ENCODE measurements at regions not wholly inside any gene's neighbourhood (a gene's known extent, or its start where the extent isn't known, plus 50 kb on each side); places are given as distances from the start of the nearest gene placed in this dataset.

- DNase-seq (ENCODE audit: low read depth), result no peak
- no peak for TF ChIP-seq CTCF (IDR thresholded peaks at IDR 0.05; ENCODE audit: control insufficient read depth, extremely low read depth, insufficient read depth)
- H3K4me3 ChIP-seq (ENCODE audit: low read depth, low read length), result no peak overlapping the region
Observed at GRCh38 chr10:29026802-29027580, 261.9 kb upstream of the LYZL1 start.

- H3K4me3 ChIP-seq (ENCODE audit: low read depth, low read length), result no peak overlapping the region
- no peak for DNase-seq (ENCODE audit: low read depth)
- TF ChIP-seq CTCF (IDR thresholded peaks at IDR 0.05; ENCODE audit: control insufficient read depth, extremely low read depth, insufficient read depth), result no peak
Observed at GRCh38 chr10:29028486-29028885, 260.4 kb upstream of the LYZL1 start.

GRCh38 chr10:29030900-29031299 is 258.0 kb upstream of the LYZL1 start:
- TF ChIP-seq CTCF (IDR thresholded peaks at IDR 0.05; ENCODE audit: control insufficient read depth, extremely low read depth, insufficient read depth), result no peak
- H3K4me3 ChIP-seq (ENCODE audit: low read depth, low read length), result no peak overlapping the region

GRCh38 chr10:29032169-29032568 is 256.7 kb upstream of the LYZL1 start:
- no peak for DNase-seq (ENCODE audit: low read depth)
- H3K4me3 ChIP-seq (ENCODE audit: low read depth, low read length), result no peak overlapping the region
- TF ChIP-seq CTCF (IDR thresholded peaks at IDR 0.05; ENCODE audit: control insufficient read depth, extremely low read depth, insufficient read depth), result no peak

More at GRCh38 chr10:29030900-29031299, 258.0 kb upstream of the LYZL1 start:
- peak; percentile 18 for DNase-seq (ENCODE audit: low read depth)

- H3K4me3 ChIP-seq (ENCODE audit: low read depth, low read length), result no peak overlapping the region
- DNase-seq (ENCODE audit: low read depth), result no peak
- no peak for TF ChIP-seq CTCF (IDR thresholded peaks at IDR 0.05; ENCODE audit: control insufficient read depth, extremely low read depth, insufficient read depth)
Observed at GRCh38 chr10:29033311-29033940, 255.4 kb upstream of the LYZL1 start.

- H3K4me3 ChIP-seq (ENCODE audit: low read depth, low read length), result no peak overlapping the region
- no peak for TF ChIP-seq CTCF (IDR thresholded peaks at IDR 0.05; ENCODE audit: control insufficient read depth, extremely low read depth, insufficient read depth)
- no peak for DNase-seq (ENCODE audit: low read depth)
Observed at GRCh38 chr10:29034592-29034991, 254.3 kb upstream of the LYZL1 start.

Data from LNCaP clone FGC (cell line).